GM21825 (cell line): ENCODE measurements at regions not wholly inside any gene's neighbourhood (a gene's known extent, or its start where the extent isn't known, plus 50 kb on each side); places are given as distances from the start of the nearest gene placed in this dataset.
"Not testable (repeated sequence)": the region's sequence is repeated elsewhere in the genome, so short reads cannot be mapped to it uniquely, and the experiment has no call there.

Experiments used
- ATAC-seq: cut with Tn5 transposase; IDR thresholded peaks from one replicate; pipeline ENCODE4 v1.9.1; 2021; ENCODE audit warnings: mild to moderate bottlenecking, moderate library complexity; ENCODE audit not compliant: unreplicated experiment

- ATAC-seq: no peak
These were observed 179.0 kb downstream of the BCAS1 start for GRCh38 chr20:53891306-53891894.

GRCh38 chr20:53890443-53891305 lies 179.7 kb downstream of the BCAS1 start:
- no peak for ATAC-seq

GRCh38 chr20:53889411-53890148 lies 180.8 kb downstream of the BCAS1 start:
- no peak for ATAC-seq

- no peak for ATAC-seq
These were observed 181.4 kb downstream of the BCAS1 start for GRCh38 chr20:53888951-53889350.

- ATAC-seq: no peak
These were observed 181.9 kb downstream of the BCAS1 start for GRCh38 chr20:53888510-53888909.

- no peak for ATAC-seq
These were observed 182.4 kb downstream of the BCAS1 start for GRCh38 chr20:53887973-53888372.

GRCh38 chr20:53884859-53885541 lies 185.4 kb downstream of the BCAS1 start:
- ATAC-seq: no peak

GRCh38 chr20:53883098-53883911 lies 187.1 kb downstream of the BCAS1 start:
- ATAC-seq: no peak

GRCh38 chr20:53882438-53882986 lies 187.9 kb downstream of the BCAS1 start:
- ATAC-seq: not testable (repeated sequence)

DNA sequence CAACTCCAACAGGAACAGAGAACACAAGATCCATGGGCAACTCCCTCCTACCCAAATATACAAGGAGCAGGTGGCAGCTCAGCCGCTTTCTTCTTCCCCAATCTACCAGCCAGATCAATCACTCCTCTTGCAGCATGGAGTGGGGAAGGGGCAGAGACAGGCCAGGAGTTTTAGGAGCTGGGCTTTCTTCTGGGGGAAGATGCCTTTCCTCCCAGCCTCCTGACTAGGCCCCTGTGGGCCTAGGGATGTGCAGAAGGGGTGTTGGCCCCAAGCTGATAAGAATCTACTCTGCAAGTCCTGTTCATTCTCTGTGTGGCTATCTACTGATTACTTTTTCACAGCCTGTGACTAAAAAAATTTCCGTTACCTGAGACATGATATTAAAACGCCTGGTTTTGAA lies 189.0 kb downstream of the BCAS1 start:
- ATAC-seq: no peak

GRCh38 chr20:53880108-53880641 lies 190.2 kb downstream of the BCAS1 start:
- no peak for ATAC-seq

GRCh38 chr20:53879048-53879684 lies 191.2 kb downstream of the BCAS1 start:
- ATAC-seq: no peak

- ATAC-seq: no peak
These were observed 191.9 kb downstream of the BCAS1 start for GRCh38 chr20:53878262-53879047.

GRCh38 chr20:53876956-53877355 lies 193.4 kb downstream of the BCAS1 start:
- ATAC-seq: no peak

DNA sequence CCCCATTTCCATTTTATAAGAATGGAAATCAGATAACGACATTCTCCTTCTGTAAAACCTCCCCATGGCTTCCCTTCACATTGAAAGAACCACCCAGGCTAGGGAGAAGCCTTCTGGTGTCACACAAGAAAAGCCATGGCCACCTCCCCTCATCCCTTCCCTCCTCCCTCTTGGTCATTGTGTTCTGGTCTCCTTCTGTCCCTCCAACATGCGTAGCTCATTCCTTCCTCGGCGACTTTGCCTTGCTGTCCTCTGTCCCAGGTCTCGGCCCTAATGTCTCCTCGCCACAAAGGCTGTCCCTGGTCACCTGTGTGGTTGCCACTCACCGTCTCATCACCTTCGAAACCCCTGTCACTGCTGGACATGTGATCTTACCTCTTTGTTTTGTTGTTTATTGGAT lies 193.9 kb downstream of the BCAS1 start:
- no peak for ATAC-seq

GRCh38 chr20:53875452-53875851 lies 194.9 kb downstream of the BCAS1 start:
- ATAC-seq: no peak

GRCh38 chr20:53874706-53875105 lies 195.7 kb downstream of the BCAS1 start:
- no peak for ATAC-seq

DNA sequence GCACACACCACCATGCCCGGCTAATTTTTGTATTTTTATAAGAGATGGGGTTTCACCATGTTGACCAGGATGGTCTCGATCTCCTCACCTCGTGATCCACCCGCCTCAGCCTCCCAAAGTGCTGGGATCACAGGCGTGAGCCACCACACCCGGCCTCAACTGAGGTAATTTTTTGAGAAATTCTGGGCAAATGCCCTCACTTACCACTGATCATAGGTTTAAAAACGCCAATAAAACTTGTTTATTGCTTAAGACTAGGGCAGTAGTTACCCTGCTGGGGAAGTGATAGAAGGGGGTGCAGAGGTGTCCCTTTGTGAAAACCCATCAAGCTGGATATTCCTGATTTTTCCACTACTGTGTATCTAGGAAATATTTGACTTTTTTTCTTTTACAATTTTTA lies 196.3 kb downstream of the BCAS1 start:
- ATAC-seq: no peak

GRCh38 chr20:53873230-53873604 lies 197.2 kb downstream of the BCAS1 start:
- no peak for ATAC-seq
